ENCODE measurements at regions not wholly inside any gene's neighbourhood (a gene's known extent, or its start where the extent isn't known, plus 50 kb on each side); places are given as distances from the start of the nearest gene placed in this dataset.

- TF ChIP-seq CTCF (IDR thresholded peaks at IDR 0.05), result no peak
- TF ChIP-seq POLR2A (IDR thresholded peaks at IDR 0.05), result no peak
- TF ChIP-seq EP300 (IDR thresholded peaks at IDR 0.05), result no peak
Observed at GRCh38 chr18:47730795-47731194, 199.7 kb downstream of the SMAD2 start.

Data from tibial nerve (tissue), 4 donors.